WTC11 (cell line): ENCODE measurements at regions not wholly inside any gene's neighbourhood (a gene's known extent, or its start where the extent isn't known, plus 50 kb on each side); places are given as distances from the start of the nearest gene placed in this dataset.

Experiments
- ATAC-seq: fragments of 200-7000 bp; cut with Tn5 transposase; 2 replicates; pipeline ENCODE4 v1.10.0; 2021; ENCODE audit warnings: mild to moderate bottlenecking, moderate library complexity
- CTCF ChIA-PET: fragments of 300-600 bp; sonication (Branson Sonifier 250); formaldehyde crosslinking; loops from one replicate; lab custom pipeline; 2021; ENCODE audit warnings: antibody characterized with exemption; lab: Charles Lee
- POLR2A ChIA-PET: fragments of 350-600 bp; sonication (Branson Sonifier 250); formaldehyde crosslinking; loops from one replicate; lab custom pipeline; 2021; ENCODE audit warnings: antibody characterized with exemption; lab: Charles Lee
- DNase-seq: peaks from one replicate; pipeline ENCODE4 v3.0.0; 2021; ENCODE audit warnings: low spot score
- H3K27ac Mint-ChIP-seq: 2 replicates; pipeline ENCODE4 v1.8.0; 2021; ENCODE audit warnings: mixed read lengths
- H3K27me3 Mint-ChIP-seq: 2 replicates; pipeline ENCODE4 v1.8.0; 2021; ENCODE audit warnings: low read depth, mild to moderate bottlenecking, moderate library complexity, mixed read lengths
- H3K36me3 Mint-ChIP-seq: 2 replicates; pipeline ENCODE4 v1.8.0; 2021; ENCODE audit warnings: mixed read lengths
- H3K4me1 Mint-ChIP-seq: 2 replicates; pipeline ENCODE4 v1.8.0; 2022; ENCODE audit warnings: mixed read lengths
- H3K4me3 Mint-ChIP-seq: 2 replicates; pipeline ENCODE4 v1.8.0; 2021; ENCODE audit warnings: mild to moderate bottlenecking, moderate library complexity, mixed read lengths
- H3K9me3 Mint-ChIP-seq: 2 replicates; pipeline ENCODE4 v1.8.0; 2021; ENCODE audit warnings: mixed read lengths
- CREB1 ChIP-seq: sonication (generic); formaldehyde crosslinking; IDR thresholded peaks from 2 replicates; pipeline ENCODE4 v1.8.0; 2023; ENCODE audit warnings: mild to moderate bottlenecking, missing genetic modification reagents
- E2F4 ChIP-seq: sonication (generic); formaldehyde crosslinking; IDR thresholded peaks from 2 replicates; pipeline ENCODE4 v1.8.1; 2022; ENCODE audit warnings: low read depth, mild to moderate bottlenecking, moderate library complexity, missing genetic modification reagents, borderline replicate concordance
- FOXK1 ChIP-seq: sonication (generic); formaldehyde crosslinking; IDR thresholded peaks from 2 replicates; pipeline ENCODE4 v1.8.0; 2022; ENCODE audit warnings: mild to moderate bottlenecking, moderate library complexity, missing genetic modification reagents
- FOXP1 ChIP-seq: sonication (generic); formaldehyde crosslinking; IDR thresholded peaks from 2 replicates; pipeline ENCODE4 v1.8.0; 2022; ENCODE audit warnings: missing genetic modification reagents, mild to moderate bottlenecking, moderate library complexity, borderline replicate concordance
- GTF2I ChIP-seq: fragments of 250-450 bp; sonication (Bioruptor Pico); conservative IDR thresholded peaks from 2 replicates; pipeline ENCODE4 v1.4.0; 2021; ENCODE audit warnings: mild to moderate bottlenecking
- HMGA2 ChIP-seq: fragments of 250-450 bp; sonication (Bioruptor Pico); IDR thresholded peaks from 2 replicates; pipeline ENCODE4 v1.4.0; 2021; ENCODE audit warnings: mild to moderate bottlenecking, moderate library complexity
- SMAD4 ChIP-seq: sonication (generic); formaldehyde crosslinking; IDR thresholded peaks from 2 replicates; pipeline ENCODE4 v1.8.0; 2022; ENCODE audit warnings: mild to moderate bottlenecking, missing genetic modification reagents
- STAT6 ChIP-seq: sonication (generic); formaldehyde crosslinking; conservative IDR thresholded peaks from 2 replicates; pipeline ENCODE4 v1.8.1; 2023; ENCODE audit warnings: mild to moderate bottlenecking, low read depth, missing genetic modification reagents, moderate library complexity
- ZNF416 ChIP-seq: fragments of 250-450 bp; sonication (Bioruptor Pico); IDR thresholded peaks from 2 replicates; pipeline ENCODE4 v1.9.0; 2021; ENCODE audit warnings: mild to moderate bottlenecking, inconsistent platforms
- TF ChIP-seq, protein P1 (sequence below): sonication (generic); formaldehyde crosslinking; IDR thresholded peaks from 2 replicates; pipeline ENCODE4 v1.8.1; 2023; ENCODE audit warnings: mild to moderate bottlenecking, moderate library complexity, missing genetic modification reagents
- TF ChIP-seq, protein P2 (sequence below): fragments of 250-450 bp; sonication (Bioruptor Pico); IDR thresholded peaks from 2 replicates; pipeline ENCODE4 v1.9.0; 2021; ENCODE audit warnings: moderate library complexity, mild to moderate bottlenecking, inconsistent platforms, borderline replicate concordance
- TF ChIP-seq, protein P3 (sequence below): sonication (generic); formaldehyde crosslinking; IDR thresholded peaks from 2 replicates; pipeline ENCODE4 v1.8.1; 2023; ENCODE audit warnings: mild to moderate bottlenecking, missing genetic modification reagents, borderline replicate concordance
- TF ChIP-seq, protein P4 (sequence below): sonication (generic); formaldehyde crosslinking; IDR thresholded peaks from 2 replicates; pipeline ENCODE4 v1.8.1; 2022; ENCODE audit warnings: mild to moderate bottlenecking, missing genetic modification reagents, moderate library complexity, borderline replicate concordance
- TF ChIP-seq, protein P5 (sequence below): sonication (generic); formaldehyde crosslinking; IDR thresholded peaks from 2 replicates; pipeline ENCODE4 v1.8.0; 2023; ENCODE audit warnings: mild to moderate bottlenecking, missing genetic modification reagents

DNA sequence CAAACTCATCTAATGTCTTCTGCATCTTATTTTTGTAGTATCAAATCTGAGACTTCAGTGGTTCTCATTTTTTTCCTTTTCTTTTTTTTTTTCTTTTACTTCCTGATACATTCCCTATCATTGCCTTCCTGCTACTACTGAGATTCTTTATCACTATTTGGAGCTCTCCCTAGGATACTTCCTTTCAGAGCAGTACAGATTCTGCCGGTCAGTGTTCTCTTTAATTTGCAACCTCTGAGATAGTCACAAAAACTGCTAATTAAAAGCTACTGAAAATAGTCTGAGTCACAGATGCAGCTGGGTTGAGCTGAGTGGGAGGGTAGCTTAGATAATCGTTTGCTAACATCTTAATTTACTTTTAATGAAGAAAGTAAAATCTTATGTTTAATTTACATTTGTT is 1279.7 kb downstream of the ARAP2 start (continued):
- TF ChIP-seq FOXK1 (CRISPR knock-in tag) (no peak), CREB1 (no peak), HMGA2 (CRISPR knock-in tag) (no peak), SMAD4 (CRISPR knock-in tag) (no peak), GTF2I (CRISPR knock-in tag) (no peak)
- TF ChIP-seq, protein P1, sequence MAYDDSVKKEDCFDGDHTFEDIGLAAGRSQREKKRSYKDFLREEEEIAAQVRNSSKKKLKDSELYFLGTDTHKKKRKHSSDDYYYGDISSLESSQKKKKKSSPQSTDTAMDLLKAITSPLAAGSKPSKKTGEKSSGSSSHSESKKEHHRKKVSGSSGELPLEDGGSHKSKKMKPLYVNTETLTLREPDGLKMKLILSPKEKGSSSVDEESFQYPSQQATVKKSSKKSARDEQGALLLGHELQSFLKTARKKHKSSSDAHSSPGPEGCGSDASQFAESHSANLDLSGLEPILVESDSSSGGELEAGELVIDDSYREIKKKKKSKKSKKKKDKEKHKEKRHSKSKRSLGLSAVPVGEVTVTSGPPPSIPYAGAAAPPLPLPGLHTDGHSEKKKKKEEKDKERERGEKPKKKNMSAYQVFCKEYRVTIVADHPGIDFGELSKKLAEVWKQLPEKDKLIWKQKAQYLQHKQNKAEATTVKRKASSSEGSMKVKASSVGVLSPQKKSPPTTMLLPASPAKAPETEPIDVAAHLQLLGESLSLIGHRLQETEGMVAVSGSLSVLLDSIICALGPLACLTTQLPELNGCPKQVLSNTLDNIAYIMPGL (CRISPR knock-in tag) = no peak
- TF ChIP-seq, protein P2, sequence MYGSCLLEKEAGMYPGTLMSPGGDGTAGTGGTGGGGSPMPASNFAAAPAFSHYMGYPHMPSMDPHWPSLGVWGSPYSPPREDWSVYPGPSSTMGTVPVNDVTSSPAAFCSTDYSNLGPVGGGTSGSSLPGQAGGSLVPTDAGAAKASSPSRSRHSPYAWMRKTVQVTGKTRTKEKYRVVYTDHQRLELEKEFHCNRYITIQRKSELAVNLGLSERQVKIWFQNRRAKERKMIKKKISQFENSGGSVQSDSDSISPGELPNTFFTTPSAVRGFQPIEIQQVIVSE (CRISPR knock-in tag) = no peak

DNA sequence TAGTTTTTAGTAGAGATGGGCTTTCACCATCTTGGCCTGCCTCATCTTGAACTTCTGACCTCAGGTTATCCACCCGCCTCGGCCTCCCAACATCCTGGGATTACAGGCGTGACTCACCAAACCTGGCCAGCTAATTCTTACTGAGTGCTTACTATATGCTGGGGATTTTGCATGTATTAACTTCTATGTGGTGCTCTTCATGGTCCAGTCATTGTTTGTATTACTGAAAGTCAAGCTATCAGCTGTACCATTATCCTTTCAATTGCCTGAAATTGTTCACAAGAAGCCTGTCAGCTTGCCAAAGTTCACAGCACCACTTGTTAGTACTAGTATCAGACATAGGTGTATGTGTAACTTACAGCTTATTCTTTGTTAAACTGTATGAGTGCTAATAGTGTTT is 1272.1 kb downstream of the ARAP2 start:
- TF ChIP-seq, protein P3, sequence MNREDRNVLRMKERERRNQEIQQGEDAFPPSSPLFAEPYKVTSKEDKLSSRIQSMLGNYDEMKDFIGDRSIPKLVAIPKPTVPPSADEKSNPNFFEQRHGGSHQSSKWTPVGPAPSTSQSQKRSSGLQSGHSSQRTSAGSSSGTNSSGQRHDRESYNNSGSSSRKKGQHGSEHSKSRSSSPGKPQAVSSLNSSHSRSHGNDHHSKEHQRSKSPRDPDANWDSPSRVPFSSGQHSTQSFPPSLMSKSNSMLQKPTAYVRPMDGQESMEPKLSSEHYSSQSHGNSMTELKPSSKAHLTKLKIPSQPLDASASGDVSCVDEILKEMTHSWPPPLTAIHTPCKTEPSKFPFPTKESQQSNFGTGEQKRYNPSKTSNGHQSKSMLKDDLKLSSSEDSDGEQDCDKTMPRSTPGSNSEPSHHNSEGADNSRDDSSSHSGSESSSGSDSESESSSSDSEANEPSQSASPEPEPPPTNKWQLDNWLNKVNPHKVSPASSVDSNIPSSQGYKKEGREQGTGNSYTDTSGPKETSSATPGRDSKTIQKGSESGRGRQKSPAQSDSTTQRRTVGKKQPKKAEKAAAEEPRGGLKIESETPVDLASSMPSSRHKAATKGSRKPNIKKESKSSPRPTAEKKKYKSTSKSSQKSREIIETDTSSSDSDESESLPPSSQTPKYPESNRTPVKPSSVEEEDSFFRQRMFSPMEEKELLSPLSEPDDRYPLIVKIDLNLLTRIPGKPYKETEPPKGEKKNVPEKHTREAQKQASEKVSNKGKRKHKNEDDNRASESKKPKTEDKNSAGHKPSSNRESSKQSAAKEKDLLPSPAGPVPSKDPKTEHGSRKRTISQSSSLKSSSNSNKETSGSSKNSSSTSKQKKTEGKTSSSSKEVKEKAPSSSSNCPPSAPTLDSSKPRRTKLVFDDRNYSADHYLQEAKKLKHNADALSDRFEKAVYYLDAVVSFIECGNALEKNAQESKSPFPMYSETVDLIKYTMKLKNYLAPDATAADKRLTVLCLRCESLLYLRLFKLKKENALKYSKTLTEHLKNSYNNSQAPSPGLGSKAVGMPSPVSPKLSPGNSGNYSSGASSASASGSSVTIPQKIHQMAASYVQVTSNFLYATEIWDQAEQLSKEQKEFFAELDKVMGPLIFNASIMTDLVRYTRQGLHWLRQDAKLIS (CRISPR knock-in tag) = no peak
- TF ChIP-seq FOXP1 (CRISPR knock-in tag) (no peak), ZNF416 (CRISPR knock-in tag) (no peak), E2F4 (CRISPR knock-in tag) (no peak), STAT6 (no peak)
- TF ChIP-seq, protein P4, sequence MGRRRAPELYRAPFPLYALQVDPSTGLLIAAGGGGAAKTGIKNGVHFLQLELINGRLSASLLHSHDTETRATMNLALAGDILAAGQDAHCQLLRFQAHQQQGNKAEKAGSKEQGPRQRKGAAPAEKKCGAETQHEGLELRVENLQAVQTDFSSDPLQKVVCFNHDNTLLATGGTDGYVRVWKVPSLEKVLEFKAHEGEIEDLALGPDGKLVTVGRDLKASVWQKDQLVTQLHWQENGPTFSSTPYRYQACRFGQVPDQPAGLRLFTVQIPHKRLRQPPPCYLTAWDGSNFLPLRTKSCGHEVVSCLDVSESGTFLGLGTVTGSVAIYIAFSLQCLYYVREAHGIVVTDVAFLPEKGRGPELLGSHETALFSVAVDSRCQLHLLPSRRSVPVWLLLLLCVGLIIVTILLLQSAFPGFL = no peak
- TF ChIP-seq, protein P5, sequence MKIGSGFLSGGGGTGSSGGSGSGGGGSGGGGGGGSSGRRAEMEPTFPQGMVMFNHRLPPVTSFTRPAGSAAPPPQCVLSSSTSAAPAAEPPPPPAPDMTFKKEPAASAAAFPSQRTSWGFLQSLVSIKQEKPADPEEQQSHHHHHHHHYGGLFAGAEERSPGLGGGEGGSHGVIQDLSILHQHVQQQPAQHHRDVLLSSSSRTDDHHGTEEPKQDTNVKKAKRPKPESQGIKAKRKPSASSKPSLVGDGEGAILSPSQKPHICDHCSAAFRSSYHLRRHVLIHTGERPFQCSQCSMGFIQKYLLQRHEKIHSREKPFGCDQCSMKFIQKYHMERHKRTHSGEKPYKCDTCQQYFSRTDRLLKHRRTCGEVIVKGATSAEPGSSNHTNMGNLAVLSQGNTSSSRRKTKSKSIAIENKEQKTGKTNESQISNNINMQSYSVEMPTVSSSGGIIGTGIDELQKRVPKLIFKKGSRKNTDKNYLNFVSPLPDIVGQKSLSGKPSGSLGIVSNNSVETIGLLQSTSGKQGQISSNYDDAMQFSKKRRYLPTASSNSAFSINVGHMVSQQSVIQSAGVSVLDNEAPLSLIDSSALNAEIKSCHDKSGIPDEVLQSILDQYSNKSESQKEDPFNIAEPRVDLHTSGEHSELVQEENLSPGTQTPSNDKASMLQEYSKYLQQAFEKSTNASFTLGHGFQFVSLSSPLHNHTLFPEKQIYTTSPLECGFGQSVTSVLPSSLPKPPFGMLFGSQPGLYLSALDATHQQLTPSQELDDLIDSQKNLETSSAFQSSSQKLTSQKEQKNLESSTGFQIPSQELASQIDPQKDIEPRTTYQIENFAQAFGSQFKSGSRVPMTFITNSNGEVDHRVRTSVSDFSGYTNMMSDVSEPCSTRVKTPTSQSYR (CRISPR knock-in tag) = no peak
- Mint-ChIP-seq H3K36me3 (no peaks in the 10 kb centered on the region), H3K4me1 (no peaks in the 10 kb centered on the region), H3K9me3 (no peaks in the 10 kb centered on the region), H3K27me3 (no peaks in the 10 kb centered on the region), H3K27ac (no peak overlapping the region), H3K4me3 (no peak overlapping the region)
- CTCF ChIA-PET = no interaction called here
- DNase-seq (no peak), ATAC-seq (no peak)
- POLR2A ChIA-PET = no interaction called here
